T-cell (primary cell): ENCODE measurements at regions not wholly inside any gene's neighbourhood (a gene's known extent, or its start where the extent isn't known, plus 50 kb on each side); places are given as distances from the start of the nearest gene placed in this dataset.
A peak's percentile ranks its signal among the peaks of the same experiment; 100 is the strongest.

Experiments used
- ATAC-seq, 4 experiments: fragments of 200-7000 bp in 3 of 4; fragments of 150-1000 bp in 1 of 4; cut with Tn5 transposase; replicated peaks in 1 of 4; 1 replicate in 3 of 4; 2 replicates in 1 of 4; pipeline ENCODE4 v1.10.0; 2021; ENCODE audit warnings: moderate library complexity in 3 of 4, mild to moderate bottlenecking in 2 of 4, moderate number of reproducible peaks in 1 of 4
- CTCF ChIA-PET, 2 donors: fragments of 300-600 bp; sonication (Branson Sonifier 250); formaldehyde crosslinking; loops; one replicate each; lab custom pipeline; 2022; ENCODE audit warnings: antibody characterized with exemption in 2 of 2; lab: Charles Lee
- POLR2A ChIA-PET, 2 donors: fragments of 300-600 bp; sonication (Branson Sonifier 250); formaldehyde crosslinking; loops; one replicate each; lab custom pipeline; 2022; ENCODE audit warnings: antibody characterized with exemption in 2 of 2; lab: Charles Lee
- DNase-seq, 35 experiments: peaks; one replicate each; pipeline versions ENCODE4 v3.0.0 to v3.0.0-alpha.2; 2013 to 2023
- H3K27ac ChIP-seq: one replicate; pipeline ENCODE4 v1.5.1; 2013; ENCODE audit warnings: low read length
- H3K27me3 ChIP-seq, 2 experiments: replicated peaks in 1 of 2; 1 replicate in 1 of 2; 2 replicates in 1 of 2; pipeline versions ENCODE4 v1.6.1 to v1.7.0; 2013; ENCODE audit warnings: low read length in 1 of 2, mixed read lengths in 1 of 2; ENCODE audit not compliant: control insufficient read depth in 2 of 2, insufficient read depth in 2 of 2; ENCODE audit errors: extremely low read depth in 1 of 2
- H3K36me3 ChIP-seq, 2 donors: 1 replicate in 1 of 2; 2 replicates in 1 of 2; pipeline versions ENCODE4 v1.6.1 to v1.7.0; 2013; ENCODE audit warnings: low read length in 1 of 2; ENCODE audit not compliant: control insufficient read depth in 2 of 2, insufficient read depth in 1 of 2; ENCODE audit errors: extremely low read depth in 1 of 2
- H3K4me1 ChIP-seq, 2 experiments: 1 replicate in 1 of 2; 2 replicates in 1 of 2; pipeline versions ENCODE4 v1.6.1 to v1.7.0; 2013; ENCODE audit warnings: low read length in 2 of 2, mixed read lengths in 1 of 2; ENCODE audit not compliant: insufficient read depth in 2 of 2, control insufficient read depth in 1 of 2; ENCODE audit errors: extremely low read depth in 1 of 2
- H3K4me3 ChIP-seq, 2 donors: 1 replicate in 1 of 2; 2 replicates in 1 of 2; pipeline versions ENCODE4 v1.5.1 to v1.7.0; 2013; ENCODE audit warnings: mild to moderate bottlenecking in 2 of 2, low read length in 1 of 2, moderate library complexity in 1 of 2; ENCODE audit not compliant: control insufficient read depth in 1 of 2; ENCODE audit errors: extremely low read depth in 1 of 2
- H3K9me3 ChIP-seq: 2 replicates; pipeline ENCODE4 v1.7.0; 2013
- H3K27ac Mint-ChIP-seq, 2 donors: one replicate each; pipeline ENCODE4 v1.8.0; 2020 to 2021; ENCODE audit warnings: mild to moderate bottlenecking in 2 of 2, mixed read lengths in 2 of 2
- H3K27me3 Mint-ChIP-seq, 2 donors: one replicate each; pipeline ENCODE4 v1.8.0; 2021 to 2022; ENCODE audit warnings: mixed read lengths in 2 of 2
- H3K36me3 Mint-ChIP-seq: one replicate; pipeline ENCODE4 v1.8.0; 2021; ENCODE audit warnings: mixed read lengths
- H3K4me1 Mint-ChIP-seq, 3 donors: one replicate each; pipeline ENCODE4 v1.8.0; 2020 to 2022; ENCODE audit warnings: mixed read lengths in 3 of 3, mild to moderate bottlenecking in 1 of 3
- H3K4me3 Mint-ChIP-seq, 3 donors: one replicate each; pipeline ENCODE4 v1.8.0; 2020 to 2022; ENCODE audit warnings: mild to moderate bottlenecking in 3 of 3, mixed read lengths in 3 of 3, moderate library complexity in 3 of 3
- H3K9me3 Mint-ChIP-seq, 3 donors: one replicate each; pipeline ENCODE4 v1.8.0; 2020 to 2022; ENCODE audit warnings: mixed read lengths in 3 of 3
- WGBS: methylation state at CpG from one replicate; pipeline ENCODE4 v1.1.5; 2013; ENCODE audit warnings: missing lambda C conversion rate; ENCODE audit not compliant: insufficient coverage; 5-methylcytosine and 5-hydroxymethylcytosine counted together

DNA sequence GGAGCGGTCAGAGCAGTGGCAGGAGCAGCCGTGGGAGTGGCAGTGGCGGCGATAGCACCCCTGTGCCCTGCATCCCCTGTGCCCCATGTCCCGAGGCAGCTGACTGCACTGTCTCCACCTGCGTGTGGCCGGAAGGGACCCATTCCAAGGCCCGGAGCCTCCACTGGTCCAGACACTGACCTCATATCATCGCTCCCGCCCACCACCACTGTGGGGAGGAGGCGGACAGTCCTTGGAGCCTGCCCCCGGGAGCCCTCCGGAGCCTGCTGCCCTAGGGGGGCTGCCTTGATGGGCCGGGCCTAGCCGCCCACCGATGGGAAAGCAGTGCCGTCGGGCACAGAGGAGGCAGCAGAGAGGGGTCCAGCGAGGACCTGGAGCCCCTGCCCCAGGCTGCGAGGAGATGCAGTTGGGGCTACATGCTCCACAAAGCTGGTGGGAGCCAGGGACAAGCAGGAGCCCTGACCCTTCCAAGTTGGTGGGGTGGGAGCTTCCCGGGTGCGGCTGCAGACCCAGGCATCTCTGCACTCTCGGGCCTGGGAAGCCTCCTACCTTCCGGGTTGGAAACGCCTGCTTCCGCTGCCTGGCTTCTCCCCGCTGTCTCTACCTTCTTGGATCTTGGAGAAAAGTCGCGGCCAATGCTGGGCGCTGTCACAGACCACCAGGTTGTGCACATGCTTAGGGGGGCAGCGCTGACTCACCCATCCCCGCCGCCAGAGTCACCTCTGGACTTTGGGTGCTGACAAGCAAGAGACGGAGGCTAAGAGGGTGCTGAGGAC lies 283.2 kb upstream of the ROBO1 start:
- Mint-ChIP-seq H3K27ac (no peak overlapping the region), H3K27me3 (no peaks in the 10 kb centered on the region), H3K4me3 (no peak overlapping the region), H3K36me3 (no peaks in the 10 kb centered on the region), H3K9me3 (peaks cover 7 to 20% (median 16%) of the 10 kb centered on the region in 3 donors), H3K4me1 (no peaks in the 10 kb centered on the region)
- H3K36me3 ChIP-seq, result no peaks in the 10 kb centered on the region
- ATAC-seq (peak in 1 of 4 experiments; percentile 6), DNase-seq (no peak)
- no peaks in the 10 kb centered on the region for H3K4me1 ChIP-seq
- ChIA-PET CTCF (no interaction called here), POLR2A (no interaction called here)
- H3K4me3 ChIP-seq, result no peak overlapping the region
- WGBS, result 90% methylated on average over 34 of the region's 34 CpGs
- H3K9me3 ChIP-seq, result no peaks in the 10 kb centered on the region
- no peak overlapping the region for H3K27ac ChIP-seq
- no peaks in the 10 kb centered on the region for H3K27me3 ChIP-seq

DNA sequence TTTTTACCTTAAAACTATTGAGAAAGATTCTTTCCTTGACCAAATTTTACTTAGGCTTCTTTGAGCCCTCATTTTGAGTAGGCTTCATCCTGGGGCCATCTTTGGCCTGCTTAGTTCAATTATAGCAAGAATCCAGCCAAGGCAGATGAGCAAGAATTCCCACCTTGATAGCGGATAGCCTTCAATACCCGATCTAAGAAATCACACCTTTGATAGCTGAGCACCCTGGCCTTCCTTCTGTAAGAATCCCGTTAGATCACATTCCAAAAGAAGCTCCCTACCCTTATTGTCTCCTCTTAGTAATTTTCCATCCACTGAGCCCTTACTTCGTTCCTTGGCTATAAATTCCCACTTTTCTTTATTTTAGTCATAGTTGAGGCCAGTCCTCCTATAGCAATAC lies 275.4 kb upstream of the ROBO1 start:
- Histone ChIP-seq H3K36me3 (no peaks in the 10 kb centered on the region), H3K4me1 (no peaks in the 10 kb centered on the region), H3K27ac (no peak overlapping the region), H3K4me3 (no peak overlapping the region), H3K27me3 (no peaks in the 10 kb centered on the region), H3K9me3 (no peaks in the 10 kb centered on the region)
- Mint-ChIP-seq H3K4me3 (no peak overlapping the region), H3K4me1 (no peaks in the 10 kb centered on the region), H3K36me3 (no peaks in the 10 kb centered on the region), H3K27me3 (no peaks in the 10 kb centered on the region), H3K9me3 (peaks cover 0 to 7% (median 0%) of the 10 kb centered on the region in 3 donors), H3K27ac (no peak overlapping the region)
- WGBS, result 86% methylated on average over 3 of the region's 4 CpGs
- DNase-seq, result no peak
- ChIA-PET CTCF (no interaction called here), POLR2A (no interaction called here)
- no peak for ATAC-seq

DNA sequence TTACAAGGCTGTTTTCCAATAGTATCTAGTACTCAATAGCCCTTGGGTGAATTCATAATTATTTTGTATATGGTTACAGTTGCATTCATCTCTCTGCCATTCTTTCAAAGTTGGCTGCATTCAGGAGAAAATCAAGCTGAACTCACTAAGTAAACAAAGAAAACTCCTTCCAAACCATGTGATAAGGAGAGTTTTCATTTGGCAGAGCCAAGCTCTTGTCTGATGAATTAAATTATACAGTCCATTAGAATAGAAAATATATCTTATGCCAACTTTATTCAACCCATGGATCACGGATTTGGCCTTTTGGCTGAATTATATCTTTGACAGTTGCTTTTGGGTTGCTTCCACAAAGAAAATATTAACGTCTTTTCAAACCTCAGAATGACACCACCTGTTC lies 272.3 kb upstream of the ROBO1 start:
- H3K4me3 Mint-ChIP-seq, result no peak overlapping the region
- no peaks in the 10 kb centered on the region for H3K4me1 ChIP-seq
- no peaks in the 10 kb centered on the region for H3K27me3 ChIP-seq
- no peak overlapping the region for H3K27ac ChIP-seq
- DNase-seq, result no peak
- no peak overlapping the region for H3K27ac Mint-ChIP-seq
- ChIA-PET POLR2A (no interaction called here), CTCF (no interaction called here)
- no peaks in the 10 kb centered on the region for H3K4me1 Mint-ChIP-seq
- H3K36me3 Mint-ChIP-seq, result no peaks in the 10 kb centered on the region
- no peaks in the 10 kb centered on the region for H3K36me3 ChIP-seq
- H3K9me3 ChIP-seq, result peaks cover 2% of the 10 kb centered on the region
- H3K27me3 Mint-ChIP-seq, result no peaks in the 10 kb centered on the region
- peaks cover 0 to 16% (median 13%) of the 10 kb centered on the region in 3 donors for H3K9me3 Mint-ChIP-seq
- ATAC-seq, result no peak
- H3K4me3 ChIP-seq, result no peak overlapping the region
- WGBS, result no CpG with 5 or more reads among the region's 2 CpGs

DNA sequence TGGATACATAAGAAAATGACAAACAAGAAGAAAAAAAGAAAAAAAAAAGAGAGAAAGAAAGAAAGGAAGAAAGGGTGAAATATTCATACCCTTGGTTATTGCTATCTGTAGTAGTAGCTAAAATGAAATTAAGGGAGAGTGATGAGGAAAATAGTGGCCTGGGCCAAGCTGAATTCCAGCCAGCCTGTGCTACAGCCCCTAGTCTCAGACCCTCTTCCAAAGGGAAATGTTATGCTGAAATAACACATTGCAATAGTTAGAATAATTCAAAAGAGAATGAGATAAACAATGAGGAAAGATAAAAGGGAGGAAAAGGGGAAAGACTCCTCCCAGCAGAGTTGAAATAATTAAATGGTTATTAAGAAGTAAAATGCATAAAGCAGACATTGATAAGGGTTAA lies 268.4 kb upstream of the ROBO1 start:
- ChIA-PET CTCF (no interaction called here), POLR2A (no interaction called here)
- H3K9me3 Mint-ChIP-seq, result peaks cover 0 to 14% (median 12%) of the 10 kb centered on the region in 3 donors
- DNase-seq, result no peak
- Histone ChIP-seq H3K27ac (no peak overlapping the region), H3K4me3 (no peak overlapping the region), H3K27me3 (no peaks in the 10 kb centered on the region), H3K4me1 (no peaks in the 10 kb centered on the region), H3K9me3 (peaks cover 2% of the 10 kb centered on the region), H3K36me3 (no peaks in the 10 kb centered on the region)
- H3K27ac Mint-ChIP-seq, result no peak overlapping the region
- H3K4me3 Mint-ChIP-seq, result no peak overlapping the region
- H3K4me1 Mint-ChIP-seq, result no peaks in the 10 kb centered on the region
- ATAC-seq, result no peak
- no peaks in the 10 kb centered on the region for H3K27me3 Mint-ChIP-seq
- H3K36me3 Mint-ChIP-seq, result no peaks in the 10 kb centered on the region

- Histone ChIP-seq H3K9me3 (peaks cover 2% of the 10 kb centered on the region), H3K27ac (no peak overlapping the region), H3K36me3 (no peaks in the 10 kb centered on the region), H3K4me3 (no peak overlapping the region), H3K4me1 (no peaks in the 10 kb centered on the region), H3K27me3 (no peaks in the 10 kb centered on the region)
- CTCF ChIA-PET, result no interaction called here
- Mint-ChIP-seq H3K27ac (no peak overlapping the region), H3K9me3 (peaks cover 3 to 17% (median 12%) of the 10 kb centered on the region in 3 donors), H3K4me1 (no peaks in the 10 kb centered on the region), H3K27me3 (no peaks in the 10 kb centered on the region), H3K4me3 (no peak overlapping the region), H3K36me3 (no peaks in the 10 kb centered on the region)
- DNase-seq (no peak), ATAC-seq (no peak)
- 89% methylated on average over 3 of the region's 7 CpGs for WGBS
- POLR2A ChIA-PET, result no interaction called here
These were observed 267.2 kb upstream of the ROBO1 start for GRCh38 chr3:80035021-80035420.

DNA sequence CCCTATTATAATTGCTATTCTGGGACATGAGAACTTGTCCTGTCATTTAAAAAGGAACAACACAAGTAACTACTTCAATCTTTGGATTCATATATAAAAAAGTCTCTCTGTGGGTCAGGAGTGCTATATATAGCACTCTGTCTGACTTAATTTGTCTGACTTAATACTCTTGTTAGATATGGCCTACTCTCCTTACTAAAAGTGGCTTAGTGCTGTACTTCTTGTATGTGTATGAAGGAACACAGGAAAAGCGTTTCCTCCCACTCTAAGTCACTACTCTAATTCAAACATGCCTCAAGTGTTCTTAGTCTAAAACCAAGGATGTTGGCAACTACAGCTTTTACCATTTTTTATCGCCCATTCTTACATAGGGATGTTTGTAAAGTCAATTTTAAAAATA lies 255.2 kb upstream of the ROBO1 start:
- no peaks in the 10 kb centered on the region for H3K4me1 ChIP-seq
- Mint-ChIP-seq H3K36me3 (no peaks in the 10 kb centered on the region), H3K4me3 (no peak overlapping the region), H3K27me3 (no peaks in the 10 kb centered on the region), H3K4me1 (no peaks in the 10 kb centered on the region), H3K9me3 (peaks cover 5 to 33% (median 21%) of the 10 kb centered on the region in 3 donors), H3K27ac (no peak overlapping the region)
- ATAC-seq (no peak), DNase-seq (no peak)
- POLR2A ChIA-PET, result no interaction called here
- H3K4me3 ChIP-seq, result no peak overlapping the region
- CTCF ChIA-PET, result no interaction called here
- H3K27ac ChIP-seq, result no peak overlapping the region
- no CpG with 5 or more reads among the region's 2 CpGs for WGBS
- H3K9me3 ChIP-seq, result no peaks in the 10 kb centered on the region
- no peaks in the 10 kb centered on the region for H3K27me3 ChIP-seq
- no peaks in the 10 kb centered on the region for H3K36me3 ChIP-seq

- ChIA-PET POLR2A (no interaction called here), CTCF (no interaction called here)
- Histone ChIP-seq H3K27me3 (no peaks in the 10 kb centered on the region), H3K36me3 (no peaks in the 10 kb centered on the region), H3K4me1 (no peaks in the 10 kb centered on the region), H3K4me3 (no peak overlapping the region), H3K27ac (no peak overlapping the region), H3K9me3 (no peaks in the 10 kb centered on the region)
- ATAC-seq (no peak), DNase-seq (no peak)
- no peak overlapping the region for H3K4me3 Mint-ChIP-seq
- H3K9me3 Mint-ChIP-seq, result peaks cover 0 to 22% (median 12%) of the 10 kb centered on the region in 3 donors
- no peak overlapping the region for H3K27ac Mint-ChIP-seq
- H3K36me3 Mint-ChIP-seq, result no peaks in the 10 kb centered on the region
- no peaks in the 10 kb centered on the region for H3K4me1 Mint-ChIP-seq
- H3K27me3 Mint-ChIP-seq, result no peaks in the 10 kb centered on the region
These were observed 250.6 kb upstream of the ROBO1 start for GRCh38 chr3:80018375-80018774.
